Thymus (tissue), 11 donors: ENCODE measurements at regions not wholly inside any gene's neighbourhood (a gene's known extent, or its start where the extent isn't known, plus 50 kb on each side); places are given as distances from the start of the nearest gene placed in this dataset.

Experiments used
- DNase-seq, 9 donors: peaks; one replicate each; pipeline ENCODE4 v3.0.0-alpha.2; 2013; ENCODE audit warnings: low spot score in 9 of 9, low read depth in 6 of 9, missing footprints in 1 of 9
- H3K27ac ChIP-seq, 2 donors: one replicate each; pipeline ENCODE4 v1.5.1; 2013; ENCODE audit warnings: control low read depth in 1 of 2, low read depth in 1 of 2, low read length in 1 of 2, mild to moderate bottlenecking in 1 of 2, moderate library complexity in 1 of 2
- H3K27me3 ChIP-seq, 2 donors: one replicate each; pipeline ENCODE4 v1.5.1; 2013; ENCODE audit warnings: low read length in 1 of 2; ENCODE audit not compliant: control insufficient read depth in 2 of 2, insufficient read depth in 1 of 2
- H3K36me3 ChIP-seq, 2 donors: one replicate each; pipeline ENCODE4 v1.5.1; 2013; ENCODE audit warnings: low read length in 1 of 2, mild to moderate bottlenecking in 1 of 2, moderate library complexity in 1 of 2; ENCODE audit not compliant: control insufficient read depth in 2 of 2, insufficient read depth in 2 of 2
- H3K4me1 ChIP-seq, 2 donors: one replicate each; pipeline ENCODE4 v1.5.1; 2013; ENCODE audit warnings: low read length in 2 of 2; ENCODE audit not compliant: control insufficient read depth in 2 of 2, insufficient read depth in 2 of 2
- H3K4me3 ChIP-seq, 2 donors: one replicate each; pipeline ENCODE4 v1.5.1; 2013; ENCODE audit warnings: low read length in 2 of 2, control low read depth in 1 of 2, mild to moderate bottlenecking in 1 of 2
- H3K9me3 ChIP-seq, 2 donors: one replicate each; pipeline ENCODE4 v1.5.1; 2013; ENCODE audit warnings: low read length in 1 of 2, mild to moderate bottlenecking in 1 of 2; ENCODE audit not compliant: control insufficient read depth in 2 of 2, insufficient read depth in 1 of 2
- WGBS: extraction: QIAGEN DNeasy Blood & Tissue Kit; methylation state at CpG from one replicate; pipeline ENCODE4 v1.1.7; 2013; 5-methylcytosine and 5-hydroxymethylcytosine counted together
- donor health status: healthy.

DNA sequence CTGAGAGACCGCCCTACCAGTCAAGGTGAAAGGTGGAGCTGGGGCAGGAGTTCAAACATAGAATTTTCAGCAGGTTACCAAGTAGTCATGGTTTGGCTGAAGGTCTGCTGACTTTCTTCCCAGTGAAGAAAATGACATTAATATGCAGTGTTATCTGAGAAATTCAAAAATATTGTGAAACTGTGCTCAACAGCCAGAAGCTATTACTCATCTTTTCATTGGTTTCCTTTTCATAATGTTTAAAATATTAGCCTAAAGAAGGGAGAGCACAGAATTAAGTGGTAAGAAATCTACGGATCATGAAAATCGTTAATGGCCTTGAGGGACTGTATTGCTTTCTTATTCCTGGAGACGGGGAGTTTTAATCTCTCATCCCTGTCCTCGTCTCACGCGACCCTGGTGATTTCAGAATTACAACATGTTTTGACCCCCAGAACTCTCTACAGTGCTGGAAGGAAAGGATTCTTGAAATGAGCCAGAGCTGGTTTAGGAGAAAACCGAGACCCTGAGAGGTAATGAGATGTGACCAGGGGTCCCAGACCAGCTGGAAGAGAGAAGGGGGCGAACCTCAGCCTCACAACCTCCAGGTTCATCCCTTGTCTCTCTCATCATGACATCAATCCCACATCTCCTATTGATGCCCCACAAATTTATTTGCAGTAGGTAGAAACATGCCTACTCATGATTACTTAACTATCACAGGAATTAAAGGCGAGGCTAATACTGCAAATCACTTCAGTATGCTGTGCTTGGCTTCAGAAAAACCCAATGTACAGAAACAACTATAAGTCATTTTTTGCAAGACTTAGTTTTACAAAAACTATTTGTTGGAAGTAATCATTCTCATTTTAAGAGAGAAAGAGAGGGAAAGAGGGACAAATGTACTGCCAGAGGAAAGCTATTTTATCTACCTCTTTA, 209.5 kb downstream of the FNDC1 start:
- Histone ChIP-seq H3K27ac (no peak overlapping the region), H3K4me3 (no peak overlapping the region), H3K9me3 (no peaks in the 10 kb centered on the region), H3K27me3 (no peaks in the 10 kb centered on the region), H3K36me3 (no peaks in the 10 kb centered on the region), H3K4me1 (no peaks in the 10 kb centered on the region)
- DNase-seq: no peak
- 85% methylated on average over 10 of the region's 10 CpGs for WGBS

DNA sequence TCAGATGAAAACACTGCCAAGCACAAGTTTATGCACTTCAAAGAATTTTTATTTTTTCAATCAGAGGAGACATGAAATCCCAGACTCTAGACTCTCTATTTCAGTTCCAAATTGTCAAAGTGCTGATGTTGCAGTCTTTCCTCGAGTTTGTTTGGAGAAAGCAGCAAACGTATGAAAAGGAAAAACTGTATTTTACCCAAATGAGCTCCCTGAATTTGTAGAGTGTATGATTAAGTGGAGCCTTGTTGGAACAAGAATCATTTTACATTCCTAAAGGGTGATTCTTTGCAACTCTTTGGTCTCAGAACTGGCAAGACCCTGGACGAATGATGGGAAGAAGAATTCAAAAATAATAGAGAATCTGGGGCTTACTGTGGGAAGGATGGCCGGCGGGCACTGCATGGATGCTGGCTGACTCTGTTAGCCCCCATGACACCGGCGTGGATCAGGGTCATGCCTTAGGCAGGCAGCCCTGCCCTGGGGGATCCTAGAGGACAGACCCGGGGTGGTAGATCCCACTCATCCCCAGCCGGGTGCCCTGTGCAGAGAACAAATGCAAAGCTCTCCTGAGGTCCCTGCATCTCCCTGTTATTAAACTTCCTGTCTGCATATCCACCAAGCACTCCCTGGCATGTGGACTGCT, 207.4 kb downstream of the FNDC1 start:
- H3K4me3 ChIP-seq: no peak overlapping the region
- no peaks in the 10 kb centered on the region for H3K27me3 ChIP-seq
- no peaks in the 10 kb centered on the region for H3K9me3 ChIP-seq
- H3K27ac ChIP-seq: no peak overlapping the region
- H3K4me1 ChIP-seq: no peaks in the 10 kb centered on the region
- DNase-seq: no peak
- H3K36me3 ChIP-seq: no peaks in the 10 kb centered on the region
- WGBS: 95% methylated on average over 9 of the region's 9 CpGs

DNA sequence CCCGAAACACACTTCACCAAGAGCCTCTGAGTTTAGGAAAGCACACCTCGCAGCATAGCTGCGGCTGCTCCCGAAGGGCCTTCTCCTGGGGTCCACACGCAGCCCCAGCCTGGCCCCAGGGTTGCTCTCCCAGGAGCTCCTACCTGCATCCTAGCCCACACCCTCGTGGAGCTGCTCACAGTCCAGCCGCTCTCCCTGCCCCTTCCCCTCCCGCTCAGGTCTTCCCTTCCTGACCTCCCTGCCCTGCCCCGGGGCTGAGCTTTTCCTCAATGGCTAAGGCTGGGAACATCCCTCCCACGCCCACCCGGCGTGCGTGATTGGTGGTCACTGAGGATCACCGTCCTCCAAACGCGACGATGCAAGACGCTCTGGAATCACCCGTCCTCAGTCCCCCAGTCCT, 205.8 kb downstream of the FNDC1 start:
- 96% methylated on average over 19 of the region's 19 CpGs for WGBS
- DNase-seq: no peak

DNA sequence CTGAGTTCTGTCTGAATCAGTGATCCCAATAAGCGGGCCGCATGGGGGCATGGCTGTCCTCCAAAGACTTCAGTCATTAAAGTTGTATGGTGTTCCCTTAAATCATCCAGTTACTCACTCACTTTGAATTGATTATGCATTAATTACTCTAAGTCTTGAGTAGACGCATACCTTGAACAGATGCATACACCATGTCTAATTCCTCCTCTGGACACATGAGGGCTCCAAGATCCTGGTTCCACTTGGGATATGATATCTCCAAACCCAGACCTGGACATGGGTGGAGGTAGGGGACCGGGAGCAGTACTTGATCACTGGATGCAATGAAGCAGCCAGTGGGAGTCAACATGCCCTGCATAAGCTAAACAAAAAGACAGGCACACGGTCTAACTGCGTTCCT, 204.5 kb downstream of the FNDC1 start:
- no peak for DNase-seq
- no peak overlapping the region for H3K4me3 ChIP-seq
- no peaks in the 10 kb centered on the region for H3K27me3 ChIP-seq
- H3K9me3 ChIP-seq: no peaks in the 10 kb centered on the region
- WGBS: 93% methylated on average over 6 of the region's 6 CpGs
- no peaks in the 10 kb centered on the region for H3K36me3 ChIP-seq
- H3K4me1 ChIP-seq: no peaks in the 10 kb centered on the region
- no peak overlapping the region for H3K27ac ChIP-seq

More for the DNA sequence above, 205.8 kb downstream of the FNDC1 start:
- Histone ChIP-seq H3K4me1 (no peaks in the 10 kb centered on the region), H3K9me3 (no peaks in the 10 kb centered on the region), H3K27me3 (no peaks in the 10 kb centered on the region), H3K27ac (no peak overlapping the region), H3K36me3 (no peaks in the 10 kb centered on the region), H3K4me3 (no peak overlapping the region)

DNA sequence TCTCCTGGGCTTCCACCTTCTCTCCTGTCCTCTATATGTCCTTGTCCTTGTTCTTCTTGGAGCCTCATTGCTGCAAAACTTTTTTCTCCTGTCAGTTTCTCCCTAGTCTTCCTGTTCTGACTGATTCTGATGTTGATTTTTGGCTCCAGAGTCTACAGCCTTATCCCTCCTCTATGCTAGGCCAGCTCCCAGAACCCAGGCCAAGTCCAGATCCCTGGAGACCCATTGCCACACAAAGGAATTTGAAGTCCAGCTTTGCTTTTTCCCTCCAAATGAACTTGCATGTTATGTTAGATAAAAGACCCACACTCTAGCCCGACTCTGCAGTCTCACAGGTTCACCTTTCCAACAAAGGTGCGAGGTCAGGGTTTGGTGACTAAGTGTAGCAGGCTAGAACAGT, 203.1 kb downstream of the FNDC1 start:
- Histone ChIP-seq H3K9me3 (no peaks in the 10 kb centered on the region), H3K27me3 (no peaks in the 10 kb centered on the region), H3K4me1 (no peaks in the 10 kb centered on the region), H3K4me3 (no peak overlapping the region), H3K27ac (no peak overlapping the region), H3K36me3 (no peaks in the 10 kb centered on the region)
- WGBS: 96% methylated on average over 2 of the region's 2 CpGs
- no peak for DNase-seq

DNA sequence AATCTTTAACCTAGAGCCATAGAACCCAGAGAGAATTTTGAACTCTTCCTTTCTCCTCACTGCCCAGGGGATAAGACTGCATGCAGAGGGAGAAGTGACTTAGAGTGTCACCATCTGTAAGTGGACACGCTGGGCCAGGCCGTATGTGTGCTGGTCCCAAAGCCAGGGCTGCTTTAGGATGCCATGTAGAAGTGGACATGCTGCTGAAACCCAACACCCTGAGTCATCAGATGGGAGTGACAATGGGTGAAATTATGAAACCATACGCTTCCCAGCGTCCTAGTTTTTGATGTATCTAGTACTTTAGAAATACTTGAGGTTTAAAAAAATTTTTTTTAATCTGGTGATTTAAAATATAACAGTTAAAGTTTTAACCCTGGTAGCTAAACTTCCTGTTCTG, 191.1 kb downstream of the FNDC1 start:
- Histone ChIP-seq H3K36me3 (no peaks in the 10 kb centered on the region), H3K27me3 (no peaks in the 10 kb centered on the region), H3K4me3 (no peak overlapping the region), H3K4me1 (no peaks in the 10 kb centered on the region), H3K27ac (no peak overlapping the region), H3K9me3 (no peaks in the 10 kb centered on the region)
- DNase-seq: no peak
- WGBS: 90% methylated on average over 4 of the region's 4 CpGs

DNA sequence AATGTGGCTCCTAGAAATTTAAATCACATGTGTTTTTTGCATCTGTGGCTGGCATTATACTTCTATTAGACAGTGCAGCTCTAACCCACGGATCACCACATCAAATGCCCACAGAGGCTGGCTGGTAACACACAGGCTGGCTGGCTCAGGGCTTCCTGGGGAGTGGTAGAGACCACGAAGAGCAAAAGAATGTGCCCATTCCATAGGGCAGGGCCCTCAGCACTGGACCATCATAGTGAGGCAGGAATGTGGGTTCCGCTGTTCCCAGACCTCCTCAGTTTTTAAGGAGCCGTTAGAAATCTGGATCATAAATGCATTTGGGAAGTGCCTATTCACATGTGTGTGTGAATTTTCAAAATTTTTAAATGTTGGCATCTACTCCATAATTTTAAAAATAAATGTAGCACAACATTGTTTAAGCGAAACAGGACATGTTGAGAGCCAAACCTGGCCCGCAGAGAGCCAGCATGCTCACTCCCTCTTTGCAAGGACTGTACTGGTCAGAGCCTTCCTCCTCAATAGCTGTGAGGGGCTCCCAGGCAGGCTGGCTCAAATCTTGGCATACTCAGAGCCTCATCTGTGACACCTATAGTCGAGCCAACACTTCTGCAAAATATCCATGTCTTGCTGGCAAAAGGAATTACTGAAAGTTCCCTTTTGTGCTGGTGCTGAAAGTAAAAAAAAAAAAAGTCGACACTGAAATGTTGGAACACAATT, 190.5 kb downstream of the FNDC1 start:
- WGBS: 77% methylated on average over 8 of the region's 8 CpGs
- no peaks in the 10 kb centered on the region for H3K9me3 ChIP-seq

DNA sequence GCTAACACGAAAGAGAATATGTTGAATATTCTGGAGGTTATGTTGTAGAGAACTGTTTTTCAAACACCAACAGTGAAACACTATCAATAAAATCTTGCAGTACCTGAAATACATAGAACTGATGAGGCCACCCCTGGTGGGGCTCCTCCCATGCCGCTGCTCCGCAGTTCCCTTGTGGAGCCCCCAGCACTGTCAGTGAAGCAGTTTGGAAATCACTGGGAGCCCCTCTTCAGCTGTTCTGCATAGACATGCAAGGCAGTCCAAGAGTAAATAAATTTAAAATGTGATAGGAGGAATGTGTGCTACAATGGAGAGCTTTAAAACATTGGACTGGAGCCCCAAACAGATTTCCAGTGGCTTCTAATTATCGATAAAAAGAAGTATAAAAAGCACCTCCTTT, 189.4 kb downstream of the FNDC1 start:
- no peaks in the 10 kb centered on the region for H3K27me3 ChIP-seq
- no peak for DNase-seq
- WGBS: 93% methylated on average over 4 of the region's 4 CpGs
- H3K4me1 ChIP-seq: no peaks in the 10 kb centered on the region
- no peaks in the 10 kb centered on the region for H3K9me3 ChIP-seq
- H3K36me3 ChIP-seq: no peaks in the 10 kb centered on the region
- no peak overlapping the region for H3K27ac ChIP-seq
- no peak overlapping the region for H3K4me3 ChIP-seq

More for the DNA sequence above, 190.5 kb downstream of the FNDC1 start:
- Histone ChIP-seq H3K4me3 (no peak overlapping the region), H3K36me3 (no peaks in the 10 kb centered on the region), H3K27ac (no peak overlapping the region), H3K4me1 (no peaks in the 10 kb centered on the region), H3K27me3 (no peaks in the 10 kb centered on the region)
- DNase-seq: no peak
